Spleen (tissue), 11 donors: ENCODE measurements at regions not wholly inside any gene's neighbourhood (a gene's known extent, or its start where the extent isn't known, plus 50 kb on each side); places are given as distances from the start of the nearest gene placed in this dataset.

Experiments
- DNase-seq: peaks from one replicate; pipeline ENCODE4 v3.0.0-alpha.2; 2020
- H3K27ac ChIP-seq, 8 donors: fragments of 200-600 bp; sonication (generic) in 7 of 8; 1 replicate in 4 of 8; 2 replicates in 4 of 8; pipeline versions ENCODE4 v1.5.0 to v1.8.0; 2016 to 2021; ENCODE audit warnings: inconsistent platforms in 4 of 8, mild to moderate bottlenecking in 4 of 8, moderate library complexity in 1 of 8
- H3K27me3 ChIP-seq, 7 donors: fragments of 200-600 bp; sonication (generic) in 6 of 7; replicated peaks in 1 of 7; 1 replicate in 4 of 7; 2 replicates in 3 of 7; pipeline versions ENCODE4 v1.5.0 to v1.8.0; 2016 to 2021; ENCODE audit warnings: inconsistent platforms in 3 of 7, mild to moderate bottlenecking in 1 of 7
- H3K36me3 ChIP-seq, 6 donors: fragments of 200-600 bp; sonication (generic) in 5 of 6; 1 replicate in 4 of 6; 2 replicates in 2 of 6; pipeline versions ENCODE4 v1.5.0 to v1.8.0; 2016 to 2021; ENCODE audit warnings: inconsistent platforms in 2 of 6
- H3K4me1 ChIP-seq, 6 donors: fragments of 200-600 bp; sonication (generic) in 5 of 6; 1 replicate in 3 of 6; 2 replicates in 3 of 6; pipeline versions ENCODE4 v1.5.0 to v1.8.0; 2016 to 2021; ENCODE audit warnings: inconsistent platforms in 3 of 6
- H3K4me3 ChIP-seq, 8 donors: fragments of 200-600 bp; sonication (generic) in 7 of 8; 1 replicate in 4 of 8; 2 replicates in 4 of 8; pipeline versions ENCODE4 v1.5.0 to v1.8.0; 2016 to 2021; ENCODE audit warnings: inconsistent platforms in 4 of 8, mild to moderate bottlenecking in 4 of 8, moderate library complexity in 2 of 8
- H3K9me3 ChIP-seq, 8 donors: fragments of 200-600 bp; sonication (generic) in 7 of 8; 1 replicate in 4 of 8; 2 replicates in 4 of 8; pipeline versions ENCODE4 v1.5.0 to v1.8.0; 2016 to 2021; ENCODE audit warnings: inconsistent platforms in 4 of 8
- CTCF ChIP-seq, 11 experiments: fragments of 200-600 bp in 7 of 11; fragments of 450-650 bp in 4 of 11; sonication (generic) in 4 of 11; IDR thresholded peaks in 8 of 11; conservative IDR thresholded peaks in 3 of 11; 1 replicate in 7 of 11; 2 replicates in 4 of 11; pipeline versions ENCODE4 v1.4.0 to v1.8.0; 2016 to 2021; ENCODE audit warnings: antibody characterized with exemption in 11 of 11, inconsistent platforms in 4 of 11, mild to moderate bottlenecking in 1 of 11
- POLR2A ChIP-seq, 3 donors: fragments of 450-650 bp; IDR thresholded peaks; one replicate each; pipeline ENCODE4 v1.5.1; 2017; ENCODE audit warnings: antibody characterized with exemption in 3 of 3, mild to moderate bottlenecking in 1 of 3
- POLR2AphosphoS5 ChIP-seq, 3 donors: sonication (generic); formaldehyde crosslinking; IDR thresholded peaks; one replicate each; pipeline ENCODE4 v1.5.1; 2017; ENCODE audit warnings: antibody characterized with exemption in 3 of 3
- WGBS, 5 donors: extraction: QIAGEN DNeasy Blood & Tissue Kit in 3 of 5; methylation state at CpG; one replicate each; pipeline versions ENCODE4 v1.1.5 to v1.1.7; 2013 to 2018; 5-methylcytosine and 5-hydroxymethylcytosine counted together
- intact Hi-C: fragments of 100-400 bp; cut with DNase I; formaldehyde crosslinking; loops from one replicate; pipeline ENCODE4 v1.15.0; 2023; ENCODE audit warnings: low total_unique reads
- donor health status: healthy with polysubstance abuse.
- donor health status: DM: no; HTN: no; CAD: no; lungs with moderate emphysema.
- donor health status: DM: no; HTN: no; CAD: no.
- donor health status: Bipolar disorder and iron deficiency.
- donor health status: healthy.
- donor health status: DM: no; HTN: no; CAD: no.
- donor health status: DM: yes; HTN: yes; CAD: no.

GRCh38 chr6:51415501-51415900 is 596.8 kb downstream of the TFAP2B start:
- H3K4me3 ChIP-seq, result no peak overlapping the region
- H3K27me3 ChIP-seq, result no peaks in the 10 kb centered on the region
- H3K36me3 ChIP-seq, result no peaks in the 10 kb centered on the region
- no peak for DNase-seq
- peaks cover 0 to 1% (median 0%) of the 10 kb centered on the region in 8 donors for H3K9me3 ChIP-seq
- no peak overlapping the region for H3K27ac ChIP-seq
- 73 to 91% (median 83%) methylated on average over 3 of the region's 3 CpGs for WGBS, 5 donors
- no peak for TF ChIP-seq POLR2A (IDR thresholded peaks at IDR 0.05)
- no peak for TF ChIP-seq CTCF (IDR thresholded peaks at IDR 0.05 in 8 of 11, conservative IDR thresholded peaks at IDR 0.05 in 3 of 11)
- H3K4me1 ChIP-seq, result no peaks in the 10 kb centered on the region
- intact Hi-C loops, result no loop called here

GRCh38 chr6:51429017-51429712 is 610.5 kb downstream of the TFAP2B start:
- no peak overlapping the region for H3K27ac ChIP-seq
- whole genome bisulfite sequencing, 5 donors, result 60 to 75% (median 69%) methylated on average over 7 of the region's 7 CpGs
- no peak for DNase-seq
- no peaks in the 10 kb centered on the region for H3K36me3 ChIP-seq
- no peak for TF ChIP-seq POLR2A (IDR thresholded peaks at IDR 0.05)
- TF ChIP-seq POLR2AphosphoS5 (IDR thresholded peaks at IDR 0.05), result no peak
- no peak for TF ChIP-seq CTCF (IDR thresholded peaks at IDR 0.05 in 8 of 11, conservative IDR thresholded peaks at IDR 0.05 in 3 of 11)
- no peaks in the 10 kb centered on the region for H3K27me3 ChIP-seq
- intact Hi-C loops, result no loop called here
- no peak overlapping the region for H3K4me3 ChIP-seq
- no peaks in the 10 kb centered on the region for H3K4me1 ChIP-seq
- H3K9me3 ChIP-seq, result peaks cover 0 to 2% (median 0%) of the 10 kb centered on the region in 8 donors

- Histone ChIP-seq H3K27ac (no peak overlapping the region), H3K27me3 (no peaks in the 10 kb centered on the region), H3K9me3 (no peaks in the 10 kb centered on the region), H3K4me1 (no peaks in the 10 kb centered on the region), H3K4me3 (no peak overlapping the region), H3K36me3 (no peaks in the 10 kb centered on the region)
- no peak for TF ChIP-seq POLR2AphosphoS5 (IDR thresholded peaks at IDR 0.05)
- TF ChIP-seq POLR2A (IDR thresholded peaks at IDR 0.05), result no peak
- TF ChIP-seq CTCF (IDR thresholded peaks at IDR 0.05 in 8 of 11, conservative IDR thresholded peaks at IDR 0.05 in 3 of 11), result no peak
- intact Hi-C loops, result no loop called here
- no peak for DNase-seq
- 78 to 89% (median 85%) methylated on average over 2 of the region's 2 CpGs for WGBS, 5 donors
Observed at GRCh38 chr6:51430589-51430988, 611.9 kb downstream of the TFAP2B start.

GRCh38 chr6:51432481-51432880 is 613.8 kb downstream of the TFAP2B start:
- WGBS, 5 donors, result 63 to 73% (median 69%) methylated on average over 3 of the region's 3 CpGs
- intact Hi-C loops, result no loop called here
- no peak overlapping the region for H3K4me3 ChIP-seq

More at GRCh38 chr6:51432481-51432880, 613.8 kb downstream of the TFAP2B start:
- no peak for DNase-seq
- TF ChIP-seq CTCF (IDR thresholded peaks at IDR 0.05 in 8 of 11, conservative IDR thresholded peaks at IDR 0.05 in 3 of 11) (no peak), POLR2A (IDR thresholded peaks at IDR 0.05) (no peak), POLR2AphosphoS5 (IDR thresholded peaks at IDR 0.05) (no peak)
- H3K4me1 ChIP-seq, result no peaks in the 10 kb centered on the region
- H3K27me3 ChIP-seq, result no peaks in the 10 kb centered on the region
- H3K27ac ChIP-seq, result no peak overlapping the region
- H3K36me3 ChIP-seq, result no peaks in the 10 kb centered on the region
- H3K9me3 ChIP-seq, result no peaks in the 10 kb centered on the region
